ENCODE measurements at regions not wholly inside any gene's neighbourhood (a gene's known extent, or its start where the extent isn't known, plus 50 kb on each side); places are given as distances from the start of the nearest gene placed in this dataset.

GRCh38 chr12:124684971-124685688 is 117.7 kb upstream of the NCOR2 start:
- H3K4me3 ChIP-seq: no peak overlapping the region
- peak overlapping the region; percentile 66 for H3K4me2 ChIP-seq
- no peaks in the 10 kb centered on the region for H3K9me2 ChIP-seq (replicated peaks; ENCODE audit: insufficient read depth)
- H3K9me3 ChIP-seq (ENCODE audit: low read depth): no peaks in the 10 kb centered on the region
- DNase-seq (ENCODE audit: low spot score): no peak
- peak overlapping the region; percentile 69 for H3K27ac ChIP-seq
- H3K79me2 ChIP-seq: no peaks in the 10 kb centered on the region
- peaks cover 45% of the 10 kb centered on the region for H3K4me1 ChIP-seq (ENCODE audit: insufficient read depth)
- no peak overlapping the region for H2AFZ ChIP-seq
- H4K20me1 ChIP-seq (ENCODE audit: insufficient read depth, poor library complexity, severe bottlenecking): no peaks in the 10 kb centered on the region
- no peaks in the 10 kb centered on the region for H3K27me3 ChIP-seq
- TF ChIP-seq EZH2phosphoT487 (IDR thresholded peaks at IDR 0.05; ENCODE audit: low read depth, severe bottlenecking, unreplicated experiment) (no peak), CTCF (IDR thresholded peaks at IDR 0.05; ENCODE audit: poor library complexity) (no peak), EZH2 (IDR thresholded peaks at IDR 0.05; ENCODE audit: borderline replicate concordance) (no peak)
- H3K36me3 ChIP-seq (replicated peaks; ENCODE audit: insufficient read depth, low read depth): no peaks in the 10 kb centered on the region
- WGBS (ENCODE audit: low lambda C conversion rate, missing lambda C conversion rate): 49% methylated on average over 18 of the region's 18 CpGs

GRCh38 chr12:124684496-124684895 is 117.1 kb upstream of the NCOR2 start:
- Histone ChIP-seq H3K27me3 (no peaks in the 10 kb centered on the region), H3K36me3 (replicated peaks; ENCODE audit: insufficient read depth, low read depth) (no peaks in the 10 kb centered on the region), H3K27ac (peak overlapping the region; percentile 69), H3K9me3 (ENCODE audit: low read depth) (no peaks in the 10 kb centered on the region), H3K4me1 (ENCODE audit: insufficient read depth) (peaks cover 47% of the 10 kb centered on the region), H2AFZ (no peak overlapping the region), H3K4me3 (no peak overlapping the region), H3K4me2 (peak overlapping the region; percentile 66), H3K9me2 (replicated peaks; ENCODE audit: insufficient read depth) (no peaks in the 10 kb centered on the region), H4K20me1 (ENCODE audit: insufficient read depth, poor library complexity, severe bottlenecking) (no peaks in the 10 kb centered on the region), H3K79me2 (no peaks in the 10 kb centered on the region)
- WGBS (ENCODE audit: low lambda C conversion rate, missing lambda C conversion rate): 64% methylated on average over 7 of the region's 7 CpGs
- no peak for DNase-seq (ENCODE audit: low spot score)
- TF ChIP-seq EZH2phosphoT487 (IDR thresholded peaks at IDR 0.05; ENCODE audit: low read depth, severe bottlenecking, unreplicated experiment) (no peak), EZH2 (IDR thresholded peaks at IDR 0.05; ENCODE audit: borderline replicate concordance) (no peak), CTCF (IDR thresholded peaks at IDR 0.05; ENCODE audit: poor library complexity) (no peak)

DNA sequence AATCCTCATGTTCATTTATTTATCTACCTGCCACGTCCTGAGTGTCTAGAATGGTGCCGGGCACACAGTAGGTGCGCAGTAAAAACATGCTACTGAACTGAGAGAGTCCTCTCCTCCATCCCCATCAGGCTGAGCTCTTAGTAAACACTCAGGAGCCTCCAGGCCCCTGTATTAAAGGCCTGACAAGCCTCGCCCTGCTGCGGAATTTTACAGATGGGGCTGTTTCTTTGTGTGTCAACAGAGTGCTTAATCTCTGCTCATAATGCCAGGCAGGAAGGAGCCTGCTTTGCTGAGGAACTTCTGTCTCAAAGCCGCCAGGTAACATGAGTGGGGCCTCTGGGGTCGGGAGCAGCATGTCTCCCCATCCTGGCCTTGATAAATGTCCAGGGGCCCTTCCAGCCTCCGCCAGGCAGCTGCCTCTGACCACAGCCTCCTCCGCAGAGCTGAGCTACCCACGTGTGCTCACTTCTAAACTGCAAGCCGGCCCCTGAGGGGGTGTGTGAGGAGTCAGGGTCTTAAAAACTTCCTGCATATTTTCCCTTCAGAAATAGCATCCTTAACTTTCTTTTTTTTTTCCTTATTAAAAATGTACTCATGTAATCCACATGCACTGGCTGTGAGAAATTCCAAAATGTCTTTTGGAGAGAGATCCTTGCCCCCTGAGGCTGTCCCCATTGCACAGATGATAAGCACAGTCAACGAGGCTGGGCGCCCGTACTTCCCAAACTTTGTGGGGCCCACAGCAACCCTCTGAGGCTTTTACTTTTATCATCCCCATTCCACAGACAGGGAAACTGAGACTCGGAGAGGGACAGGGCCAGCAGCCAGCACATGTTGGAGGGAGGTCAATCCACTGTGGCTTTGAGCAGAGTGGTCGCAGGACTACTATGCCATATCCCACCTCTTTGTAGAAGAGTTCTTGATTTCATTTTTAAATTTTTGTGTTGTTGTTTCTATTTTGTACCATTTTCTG is 116.0 kb upstream of the NCOR2 start:
- no peaks in the 10 kb centered on the region for H3K9me2 ChIP-seq (replicated peaks; ENCODE audit: insufficient read depth)
- no peak overlapping the region for H2AFZ ChIP-seq
- DNase-seq (ENCODE audit: low spot score): peak; percentile 80
- H3K27ac ChIP-seq: peak overlapping the region; percentile 72
- H3K9me3 ChIP-seq (ENCODE audit: low read depth): no peaks in the 10 kb centered on the region
- TF ChIP-seq CTCF (IDR thresholded peaks at IDR 0.05; ENCODE audit: poor library complexity) (no peak), EZH2 (IDR thresholded peaks at IDR 0.05; ENCODE audit: borderline replicate concordance) (no peak), EZH2phosphoT487 (IDR thresholded peaks at IDR 0.05; ENCODE audit: low read depth, severe bottlenecking, unreplicated experiment) (no peak)
- H3K27me3 ChIP-seq: no peaks in the 10 kb centered on the region
- 58% methylated on average over 16 of the region's 16 CpGs for WGBS (ENCODE audit: low lambda C conversion rate, missing lambda C conversion rate)
- H4K20me1 ChIP-seq (ENCODE audit: insufficient read depth, poor library complexity, severe bottlenecking): no peaks in the 10 kb centered on the region
- H3K4me2 ChIP-seq: no peak overlapping the region
- H3K36me3 ChIP-seq (replicated peaks; ENCODE audit: insufficient read depth, low read depth): no peaks in the 10 kb centered on the region
- no peak overlapping the region for H3K4me3 ChIP-seq
- H3K79me2 ChIP-seq: no peaks in the 10 kb centered on the region
- H3K4me1 ChIP-seq (ENCODE audit: insufficient read depth): peaks cover 48% of the 10 kb centered on the region

Data from hepatocyte (in vitro differentiated cells).